Adipocyte (in vitro differentiated cells): ENCODE measurements at regions not wholly inside any gene's neighbourhood (a gene's known extent, or its start where the extent isn't known, plus 50 kb on each side); places are given as distances from the start of the nearest gene placed in this dataset.

Experiments used
- DNase-seq: peaks from one replicate; pipeline ENCODE4 v3.0.0-alpha.2; 2015; ENCODE audit warnings: low read depth
- H3K27me3 ChIP-seq: replicated peaks from 2 replicates; pipeline ENCODE4 v1.7.0; 2013; ENCODE audit warnings: mild to moderate bottlenecking, low read length, moderate library complexity; ENCODE audit not compliant: control insufficient read depth, insufficient read depth
- H3K36me3 ChIP-seq: 2 replicates; pipeline ENCODE4 v1.7.0; 2013; ENCODE audit warnings: low read length, mild to moderate bottlenecking, moderate library complexity; ENCODE audit not compliant: control insufficient read depth, insufficient read depth, severe bottlenecking
- H3K4me1 ChIP-seq: 2 replicates; pipeline ENCODE4 v1.7.0; 2013; ENCODE audit warnings: mild to moderate bottlenecking, low read length, moderate library complexity; ENCODE audit not compliant: control insufficient read depth, insufficient read depth
- H3K4me3 ChIP-seq: 2 replicates; pipeline ENCODE4 v1.7.0; 2013; ENCODE audit warnings: mild to moderate bottlenecking, low read length, moderate library complexity
- H3K9ac ChIP-seq: 2 replicates; pipeline ENCODE4 v1.7.0; 2013; ENCODE audit warnings: mild to moderate bottlenecking, low read length, moderate library complexity
- H3K9me3 ChIP-seq: 2 replicates; pipeline ENCODE4 v1.7.0; 2013; ENCODE audit warnings: mild to moderate bottlenecking, low read length, moderate library complexity; ENCODE audit not compliant: control insufficient read depth

GRCh38 chr2:12951657-12951973, 234.9 kb downstream of the TRIB2 start:
- H3K36me3 ChIP-seq: no peaks in the 10 kb centered on the region
- no peaks in the 10 kb centered on the region for H3K4me1 ChIP-seq
- no peak for DNase-seq
- H3K9ac ChIP-seq: no peak overlapping the region
- H3K27me3 ChIP-seq: no peaks in the 10 kb centered on the region
- H3K4me3 ChIP-seq: peak overlapping the region; percentile 26
- H3K9me3 ChIP-seq: no peaks in the 10 kb centered on the region

- Histone ChIP-seq H3K4me1 (no peaks in the 10 kb centered on the region), H3K27me3 (no peaks in the 10 kb centered on the region), H3K9ac (no peak overlapping the region), H3K9me3 (no peaks in the 10 kb centered on the region), H3K36me3 (no peaks in the 10 kb centered on the region), H3K4me3 (no peak overlapping the region)
- DNase-seq: no peak
Observed at GRCh38 chr2:12953596-12953995, 236.9 kb downstream of the TRIB2 start.

- H3K4me1 ChIP-seq: no peaks in the 10 kb centered on the region
- DNase-seq: no peak
- no peak overlapping the region for H3K9ac ChIP-seq
- H3K36me3 ChIP-seq: no peaks in the 10 kb centered on the region
- no peaks in the 10 kb centered on the region for H3K9me3 ChIP-seq
- H3K27me3 ChIP-seq: no peaks in the 10 kb centered on the region
- no peak overlapping the region for H3K4me3 ChIP-seq
Observed at GRCh38 chr2:12955864-12956263, 239.1 kb downstream of the TRIB2 start.

GRCh38 chr2:12957251-12957650, 240.5 kb downstream of the TRIB2 start:
- Histone ChIP-seq H3K4me1 (no peaks in the 10 kb centered on the region), H3K36me3 (no peaks in the 10 kb centered on the region), H3K4me3 (no peak overlapping the region), H3K27me3 (no peaks in the 10 kb centered on the region), H3K9ac (no peak overlapping the region), H3K9me3 (no peaks in the 10 kb centered on the region)
- no peak for DNase-seq

GRCh38 chr2:12959935-12960334, 243.2 kb downstream of the TRIB2 start:
- Histone ChIP-seq H3K36me3 (no peaks in the 10 kb centered on the region), H3K9me3 (no peaks in the 10 kb centered on the region), H3K4me1 (no peaks in the 10 kb centered on the region), H3K9ac (no peak overlapping the region), H3K4me3 (no peak overlapping the region), H3K27me3 (no peaks in the 10 kb centered on the region)
- no peak for DNase-seq

- DNase-seq: peak; percentile 34
- Histone ChIP-seq H3K4me3 (no peak overlapping the region), H3K36me3 (no peaks in the 10 kb centered on the region), H3K4me1 (peaks cover 1% of the 10 kb centered on the region), H3K27me3 (no peaks in the 10 kb centered on the region), H3K9ac (no peak overlapping the region), H3K9me3 (no peaks in the 10 kb centered on the region)
Observed at GRCh38 chr2:12960671-12961070, 243.9 kb downstream of the TRIB2 start.

- Histone ChIP-seq H3K9ac (no peak overlapping the region), H3K27me3 (no peaks in the 10 kb centered on the region), H3K4me3 (no peak overlapping the region), H3K4me1 (peaks cover 3% of the 10 kb centered on the region), H3K36me3 (no peaks in the 10 kb centered on the region), H3K9me3 (no peaks in the 10 kb centered on the region)
- no peak for DNase-seq
Observed at GRCh38 chr2:12964904-12965539, 248.3 kb downstream of the TRIB2 start.

- Histone ChIP-seq H3K27me3 (no peaks in the 10 kb centered on the region), H3K36me3 (no peaks in the 10 kb centered on the region), H3K4me3 (no peak overlapping the region), H3K9me3 (no peaks in the 10 kb centered on the region), H3K9ac (no peak overlapping the region), H3K4me1 (peaks cover 3% of the 10 kb centered on the region)
- DNase-seq: peak; percentile 74
Observed at GRCh38 chr2:12965540-12966269, 249.0 kb downstream of the TRIB2 start.

GRCh38 chr2:12967804-12968203, 251.1 kb downstream of the TRIB2 start:
- H3K9me3 ChIP-seq: no peaks in the 10 kb centered on the region
- peaks cover 8% of the 10 kb centered on the region for H3K4me1 ChIP-seq
- H3K9ac ChIP-seq: no peak overlapping the region
- no peaks in the 10 kb centered on the region for H3K36me3 ChIP-seq
- H3K4me3 ChIP-seq: no peak overlapping the region
- no peak for DNase-seq
- H3K27me3 ChIP-seq: no peaks in the 10 kb centered on the region

GRCh38 chr2:12968399-12968798, 251.7 kb downstream of the TRIB2 start:
- H3K36me3 ChIP-seq: no peaks in the 10 kb centered on the region
- no peaks in the 10 kb centered on the region for H3K27me3 ChIP-seq
- no peak for DNase-seq
- H3K9me3 ChIP-seq: no peaks in the 10 kb centered on the region
- H3K9ac ChIP-seq: no peak overlapping the region
- H3K4me3 ChIP-seq: no peak overlapping the region
- peaks cover 8% of the 10 kb centered on the region for H3K4me1 ChIP-seq

- H3K9me3 ChIP-seq: no peaks in the 10 kb centered on the region
- H3K27me3 ChIP-seq: no peaks in the 10 kb centered on the region
- H3K4me1 ChIP-seq: peaks cover 5% of the 10 kb centered on the region
- no peaks in the 10 kb centered on the region for H3K36me3 ChIP-seq
- H3K9ac ChIP-seq: no peak overlapping the region
- H3K4me3 ChIP-seq: no peak overlapping the region
- DNase-seq: peak; percentile 22
Observed at GRCh38 chr2:12970861-12971260, 254.1 kb downstream of the TRIB2 start.
